PFSK-1 (cell line): ENCODE measurements at regions not wholly inside any gene's neighbourhood (a gene's known extent, or its start where the extent isn't known, plus 50 kb on each side); places are given as distances from the start of the nearest gene placed in this dataset.

ENCODE experiments used
- FOXP2 ChIP-seq: optimal IDR thresholded peaks from 2 replicates; pipeline ENCODE3; 2011; ENCODE audit warnings: borderline replicate concordance, control low read depth, inconsistent platforms; ENCODE audit not compliant: insufficient read depth; ENCODE audit errors: extremely low read length, extremely low read depth
- POLR2AphosphoS5 ChIP-seq: IDR thresholded peaks from 2 replicates; pipeline ENCODE4 v1.6.1; 2012; ENCODE audit warnings: low read depth, mild to moderate bottlenecking, control low read depth, low read length, moderate library complexity
- SIN3A ChIP-seq: IDR thresholded peaks from 2 replicates; pipeline ENCODE4 v1.6.1; 2012; ENCODE audit warnings: mild to moderate bottlenecking, low read length, moderate library complexity, borderline replicate concordance; ENCODE audit not compliant: insufficient read depth
- TAF1 ChIP-seq: IDR thresholded peaks from 2 replicates; pipeline ENCODE4 v1.6.1; 2012; ENCODE audit warnings: low read length, control low read depth, borderline replicate concordance; ENCODE audit not compliant: insufficient read depth
- TF ChIP-seq, protein P1 (sequence below), 2 experiments: IDR thresholded peaks; 2 replicates each; pipeline versions ENCODE4 v1.6.1 to v1.8.0; 2011 to 2012; ENCODE audit warnings: low read depth in 2 of 2, low read length in 2 of 2, control low read depth in 1 of 2, inconsistent platforms in 1 of 2, mild to moderate bottlenecking in 1 of 2, moderate library complexity in 1 of 2; ENCODE audit not compliant: insufficient read depth in 1 of 2

DNA sequence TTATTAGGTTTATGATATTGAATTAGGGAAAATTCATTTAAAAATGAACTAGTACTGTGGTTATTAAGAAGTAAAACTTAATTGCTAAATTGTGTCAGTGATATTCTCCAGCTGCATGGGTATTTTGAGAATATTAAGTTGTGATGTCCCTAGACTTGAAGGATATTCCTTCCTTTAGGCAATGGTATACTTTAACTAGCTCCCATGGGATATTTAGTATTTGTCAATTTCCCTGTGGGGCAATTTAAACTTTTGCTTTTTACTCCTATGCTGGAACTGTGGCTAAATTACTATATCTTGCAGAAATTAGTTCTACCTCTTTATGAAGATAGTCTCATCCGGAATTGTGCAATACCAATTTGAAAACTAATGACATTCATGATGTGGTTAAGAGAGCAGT is 151.6 kb upstream of the CSNK1A1L start:
- no peak for TF ChIP-seq TAF1
- TF ChIP-seq SIN3A = no peak
- no peak for TF ChIP-seq POLR2AphosphoS5
- TF ChIP-seq, protein P1, sequence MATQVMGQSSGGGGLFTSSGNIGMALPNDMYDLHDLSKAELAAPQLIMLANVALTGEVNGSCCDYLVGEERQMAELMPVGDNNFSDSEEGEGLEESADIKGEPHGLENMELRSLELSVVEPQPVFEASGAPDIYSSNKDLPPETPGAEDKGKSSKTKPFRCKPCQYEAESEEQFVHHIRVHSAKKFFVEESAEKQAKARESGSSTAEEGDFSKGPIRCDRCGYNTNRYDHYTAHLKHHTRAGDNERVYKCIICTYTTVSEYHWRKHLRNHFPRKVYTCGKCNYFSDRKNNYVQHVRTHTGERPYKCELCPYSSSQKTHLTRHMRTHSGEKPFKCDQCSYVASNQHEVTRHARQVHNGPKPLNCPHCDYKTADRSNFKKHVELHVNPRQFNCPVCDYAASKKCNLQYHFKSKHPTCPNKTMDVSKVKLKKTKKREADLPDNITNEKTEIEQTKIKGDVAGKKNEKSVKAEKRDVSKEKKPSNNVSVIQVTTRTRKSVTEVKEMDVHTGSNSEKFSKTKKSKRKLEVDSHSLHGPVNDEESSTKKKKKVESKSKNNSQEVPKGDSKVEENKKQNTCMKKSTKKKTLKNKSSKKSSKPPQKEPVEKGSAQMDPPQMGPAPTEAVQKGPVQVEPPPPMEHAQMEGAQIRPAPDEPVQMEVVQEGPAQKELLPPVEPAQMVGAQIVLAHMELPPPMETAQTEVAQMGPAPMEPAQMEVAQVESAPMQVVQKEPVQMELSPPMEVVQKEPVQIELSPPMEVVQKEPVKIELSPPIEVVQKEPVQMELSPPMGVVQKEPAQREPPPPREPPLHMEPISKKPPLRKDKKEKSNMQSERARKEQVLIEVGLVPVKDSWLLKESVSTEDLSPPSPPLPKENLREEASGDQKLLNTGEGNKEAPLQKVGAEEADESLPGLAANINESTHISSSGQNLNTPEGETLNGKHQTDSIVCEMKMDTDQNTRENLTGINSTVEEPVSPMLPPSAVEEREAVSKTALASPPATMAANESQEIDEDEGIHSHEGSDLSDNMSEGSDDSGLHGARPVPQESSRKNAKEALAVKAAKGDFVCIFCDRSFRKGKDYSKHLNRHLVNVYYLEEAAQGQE (IDR thresholded peaks at IDR 0.05; ENCODE audit: insufficient read depth in 1 of 2, low read depth in 2 of 2, low read length in 2 of 2) = no peak
- no peak for TF ChIP-seq FOXP2
